ENCODE measurements at regions not wholly inside any gene's neighbourhood (a gene's known extent, or its start where the extent isn't known, plus 50 kb on each side); places are given as distances from the start of the nearest gene placed in this dataset.

GRCh38 chr1:68324316-68324715 is 92.0 kb upstream of the WLS start:
- no peak overlapping the region for H3K9ac ChIP-seq (ENCODE audit: insufficient read length, low read depth)
- H3K36me3 ChIP-seq (ENCODE audit: insufficient read depth, insufficient read length, low read length): no peaks in the 10 kb centered on the region
- H3K4me1 ChIP-seq (ENCODE audit: insufficient read depth, insufficient read length): no peaks in the 10 kb centered on the region
- DNase-seq (ENCODE audit: low read depth, low spot score): no peak
- no peak overlapping the region for H3K4me3 ChIP-seq (ENCODE audit: insufficient read length, low read depth)
- no peaks in the 10 kb centered on the region for H3K9me3 ChIP-seq (ENCODE audit: insufficient read depth, low read length)
- H3K27me3 ChIP-seq (ENCODE audit: insufficient read depth, insufficient read length): no peaks in the 10 kb centered on the region
- TF ChIP-seq YY1 (IDR thresholded peaks at IDR 0.05; ENCODE audit: insufficient read depth, insufficient read length): no peak
- no peak for TF ChIP-seq ZNF274 (IDR thresholded peaks at IDR 0.05; ENCODE audit: low read depth, low read length)
- no peak for TF ChIP-seq SUZ12 (IDR thresholded peaks at IDR 0.05; ENCODE audit: extremely low read depth, insufficient read depth, insufficient read length)

- no peak for TF ChIP-seq ZNF274 (IDR thresholded peaks at IDR 0.05; ENCODE audit: low read depth, low read length)
- TF ChIP-seq YY1 (IDR thresholded peaks at IDR 0.05; ENCODE audit: insufficient read depth, insufficient read length): no peak
- TF ChIP-seq SUZ12 (IDR thresholded peaks at IDR 0.05; ENCODE audit: extremely low read depth, insufficient read depth, insufficient read length): no peak
- no peaks in the 10 kb centered on the region for H3K36me3 ChIP-seq (ENCODE audit: insufficient read depth, insufficient read length, low read length)
- H3K4me1 ChIP-seq (ENCODE audit: insufficient read depth, insufficient read length): no peaks in the 10 kb centered on the region
- no peak for DNase-seq (ENCODE audit: low read depth, low spot score)
- H3K27me3 ChIP-seq (ENCODE audit: insufficient read depth, insufficient read length): no peaks in the 10 kb centered on the region
- H3K9me3 ChIP-seq (ENCODE audit: insufficient read depth, low read length): no peaks in the 10 kb centered on the region
- no peak overlapping the region for H3K9ac ChIP-seq (ENCODE audit: insufficient read length, low read depth)
- H3K4me3 ChIP-seq (ENCODE audit: insufficient read length, low read depth): no peak overlapping the region
These were observed 90.7 kb upstream of the WLS start for GRCh38 chr1:68322837-68323687.

GRCh38 chr1:68322096-68322495 is 89.8 kb upstream of the WLS start:
- H3K36me3 ChIP-seq (ENCODE audit: insufficient read depth, insufficient read length, low read length): no peaks in the 10 kb centered on the region
- H3K9me3 ChIP-seq (ENCODE audit: insufficient read depth, low read length): no peaks in the 10 kb centered on the region
- no peak overlapping the region for H3K9ac ChIP-seq (ENCODE audit: insufficient read length, low read depth)
- no peak for DNase-seq (ENCODE audit: low read depth, low spot score)
- TF ChIP-seq YY1 (IDR thresholded peaks at IDR 0.05; ENCODE audit: insufficient read depth, insufficient read length): no peak
- no peak for TF ChIP-seq SUZ12 (IDR thresholded peaks at IDR 0.05; ENCODE audit: extremely low read depth, insufficient read depth, insufficient read length)
- TF ChIP-seq ZNF274 (IDR thresholded peaks at IDR 0.05; ENCODE audit: low read depth, low read length): no peak
- no peaks in the 10 kb centered on the region for H3K27me3 ChIP-seq (ENCODE audit: insufficient read depth, insufficient read length)
- H3K4me1 ChIP-seq (ENCODE audit: insufficient read depth, insufficient read length): no peaks in the 10 kb centered on the region
- H3K4me3 ChIP-seq (ENCODE audit: insufficient read length, low read depth): no peak overlapping the region

- no peaks in the 10 kb centered on the region for H3K36me3 ChIP-seq (ENCODE audit: insufficient read depth, insufficient read length, low read length)
- peak; percentile 57 for DNase-seq (ENCODE audit: low read depth, low spot score)
- no peaks in the 10 kb centered on the region for H3K4me1 ChIP-seq (ENCODE audit: insufficient read depth, insufficient read length)
- H3K27me3 ChIP-seq (ENCODE audit: insufficient read depth, insufficient read length): no peaks in the 10 kb centered on the region
- no peaks in the 10 kb centered on the region for H3K9me3 ChIP-seq (ENCODE audit: insufficient read depth, low read length)
- H3K9ac ChIP-seq (ENCODE audit: insufficient read length, low read depth): no peak overlapping the region
- no peak overlapping the region for H3K4me3 ChIP-seq (ENCODE audit: insufficient read length, low read depth)
- TF ChIP-seq YY1 (IDR thresholded peaks at IDR 0.05; ENCODE audit: insufficient read depth, insufficient read length): no peak
- no peak for TF ChIP-seq SUZ12 (IDR thresholded peaks at IDR 0.05; ENCODE audit: extremely low read depth, insufficient read depth, insufficient read length)
- TF ChIP-seq ZNF274 (IDR thresholded peaks at IDR 0.05; ENCODE audit: low read depth, low read length): no peak
These were observed 88.9 kb upstream of the WLS start for GRCh38 chr1:68321084-68321685.

GRCh38 chr1:68320349-68320748 is 88.0 kb upstream of the WLS start:
- Histone ChIP-seq H3K9ac (ENCODE audit: insufficient read length, low read depth) (no peak overlapping the region), H3K27me3 (ENCODE audit: insufficient read depth, insufficient read length) (no peaks in the 10 kb centered on the region), H3K36me3 (ENCODE audit: insufficient read depth, insufficient read length, low read length) (no peaks in the 10 kb centered on the region), H3K4me1 (ENCODE audit: insufficient read depth, insufficient read length) (no peaks in the 10 kb centered on the region), H3K4me3 (ENCODE audit: insufficient read length, low read depth) (no peak overlapping the region), H3K9me3 (ENCODE audit: insufficient read depth, low read length) (no peaks in the 10 kb centered on the region; the same call in 1 of the 2 replicates)
- TF ChIP-seq YY1 (IDR thresholded peaks at IDR 0.05; ENCODE audit: insufficient read depth, insufficient read length) (no peak), ZNF274 (IDR thresholded peaks at IDR 0.05; ENCODE audit: low read depth, low read length) (no peak), SUZ12 (IDR thresholded peaks at IDR 0.05; ENCODE audit: extremely low read depth, insufficient read depth, insufficient read length) (no peak)
- DNase-seq (ENCODE audit: low read depth, low spot score): no peak

- Histone ChIP-seq H3K9me3 (ENCODE audit: insufficient read depth, low read length) (no peaks in the 10 kb centered on the region; the same call in 1 of the 2 replicates), H3K27me3 (ENCODE audit: insufficient read depth, insufficient read length) (no peaks in the 10 kb centered on the region), H3K9ac (ENCODE audit: insufficient read length, low read depth) (no peak overlapping the region), H3K4me1 (ENCODE audit: insufficient read depth, insufficient read length) (no peaks in the 10 kb centered on the region), H3K4me3 (ENCODE audit: insufficient read length, low read depth) (no peak overlapping the region), H3K36me3 (ENCODE audit: insufficient read depth, insufficient read length, low read length) (no peaks in the 10 kb centered on the region)
- TF ChIP-seq SUZ12 (IDR thresholded peaks at IDR 0.05; ENCODE audit: extremely low read depth, insufficient read depth, insufficient read length): no peak
- TF ChIP-seq ZNF274 (IDR thresholded peaks at IDR 0.05; ENCODE audit: low read depth, low read length): no peak
- no peak for TF ChIP-seq YY1 (IDR thresholded peaks at IDR 0.05; ENCODE audit: insufficient read depth, insufficient read length)
- DNase-seq (ENCODE audit: low read depth, low spot score): no peak
These were observed 87.6 kb upstream of the WLS start for GRCh38 chr1:68319907-68320306.

GRCh38 chr1:68317543-68317942 is 85.2 kb upstream of the WLS start:
- no peaks in the 10 kb centered on the region for H3K36me3 ChIP-seq (ENCODE audit: insufficient read depth, insufficient read length, low read length)
- no peak for TF ChIP-seq YY1 (IDR thresholded peaks at IDR 0.05; ENCODE audit: insufficient read depth, insufficient read length)
- TF ChIP-seq SUZ12 (IDR thresholded peaks at IDR 0.05; ENCODE audit: extremely low read depth, insufficient read depth, insufficient read length): no peak
- TF ChIP-seq ZNF274 (IDR thresholded peaks at IDR 0.05; ENCODE audit: low read depth, low read length): no peak
- DNase-seq (ENCODE audit: low read depth, low spot score): no peak
- H3K4me3 ChIP-seq (ENCODE audit: insufficient read length, low read depth): no peak overlapping the region
- no peaks in the 10 kb centered on the region; the same call in 1 of the 2 replicates for H3K9me3 ChIP-seq (ENCODE audit: insufficient read depth, low read length)
- no peaks in the 10 kb centered on the region for H3K27me3 ChIP-seq (ENCODE audit: insufficient read depth, insufficient read length)
- no peak overlapping the region for H3K9ac ChIP-seq (ENCODE audit: insufficient read length, low read depth)
- no peaks in the 10 kb centered on the region for H3K4me1 ChIP-seq (ENCODE audit: insufficient read depth, insufficient read length)

Data from NT2/D1 (cell line).